GM19025 (cell line): ENCODE measurements at regions not wholly inside any gene's neighbourhood (a gene's known extent, or its start where the extent isn't known, plus 50 kb on each side); places are given as distances from the start of the nearest gene placed in this dataset.
A peak's percentile ranks its signal among the peaks of the same experiment; 100 is the strongest.
"Not testable (repeated sequence)": the region's sequence is repeated elsewhere in the genome, so short reads cannot be mapped to it uniquely, and the experiment has no call there.

Experiments
- ATAC-seq: cut with Tn5 transposase; IDR thresholded peaks from one replicate; pipeline ENCODE4 v1.9.1; 2021; ENCODE audit warnings: mild to moderate bottlenecking, low read depth, moderate library complexity; ENCODE audit not compliant: unreplicated experiment

GRCh38 chr6:165854061-165854862 lies 191.2 kb upstream of the PDE10A start:
- no peak for ATAC-seq

- ATAC-seq: no peak
Measured at GRCh38 chr6:165852676-165853075, 189.6 kb upstream of the PDE10A start.

DNA sequence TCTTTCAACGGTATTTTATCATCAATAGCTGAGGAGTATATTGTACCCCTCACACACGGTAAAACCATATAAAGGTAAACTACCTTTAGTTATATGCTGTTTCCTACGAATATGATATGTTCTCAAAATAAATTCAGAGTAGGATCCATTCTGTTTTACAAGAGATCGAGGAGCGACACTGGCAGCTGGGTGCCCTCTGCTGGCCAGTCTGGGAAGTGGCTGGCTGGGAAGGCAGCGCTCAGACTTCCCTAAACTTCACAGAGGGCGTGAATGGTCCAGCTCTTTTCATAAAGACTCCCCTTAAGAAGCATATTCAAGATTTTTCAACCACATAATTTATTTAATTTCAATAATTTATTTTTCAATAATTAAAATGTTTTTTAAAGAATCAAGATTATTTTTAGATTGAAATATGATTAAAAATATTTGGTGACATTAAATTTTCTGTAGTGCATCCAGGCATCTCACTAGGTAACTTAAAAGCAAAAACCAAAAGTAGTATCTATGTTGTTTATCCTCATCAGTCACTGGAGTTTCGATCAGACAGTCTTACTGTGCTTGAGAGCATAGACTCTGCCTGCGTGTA lies 187.5 kb upstream of the PDE10A start:
- ATAC-seq: peak; percentile 89

GRCh38 chr6:165849534-165850430 lies 186.7 kb upstream of the PDE10A start:
- ATAC-seq: no peak

GRCh38 chr6:165848086-165848426 lies 185.0 kb upstream of the PDE10A start:
- ATAC-seq: no peak

GRCh38 chr6:165847407-165848085 lies 184.5 kb upstream of the PDE10A start:
- no peak for ATAC-seq

- no peak for ATAC-seq
Measured at GRCh38 chr6:165846123-165846966, 183.3 kb upstream of the PDE10A start.

DNA sequence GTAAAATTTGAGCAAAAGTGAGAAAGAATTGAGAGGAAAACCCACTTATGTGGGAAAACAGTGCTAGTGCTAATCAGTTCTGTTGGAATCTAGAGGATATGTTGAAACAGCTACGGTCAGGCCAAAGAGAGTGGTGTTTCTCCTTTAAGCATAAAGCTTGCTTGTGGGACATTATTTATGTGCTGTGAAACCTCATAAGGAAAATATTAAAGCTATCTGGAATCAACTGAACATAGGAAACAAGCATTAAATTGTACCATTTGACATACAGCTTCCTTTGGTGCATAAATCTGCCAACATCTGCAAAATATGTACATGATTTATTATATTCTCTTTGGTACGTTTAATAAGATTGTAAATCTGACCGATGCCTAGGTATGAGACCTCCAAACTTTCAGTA lies 182.5 kb upstream of the PDE10A start:
- no peak for ATAC-seq

DNA sequence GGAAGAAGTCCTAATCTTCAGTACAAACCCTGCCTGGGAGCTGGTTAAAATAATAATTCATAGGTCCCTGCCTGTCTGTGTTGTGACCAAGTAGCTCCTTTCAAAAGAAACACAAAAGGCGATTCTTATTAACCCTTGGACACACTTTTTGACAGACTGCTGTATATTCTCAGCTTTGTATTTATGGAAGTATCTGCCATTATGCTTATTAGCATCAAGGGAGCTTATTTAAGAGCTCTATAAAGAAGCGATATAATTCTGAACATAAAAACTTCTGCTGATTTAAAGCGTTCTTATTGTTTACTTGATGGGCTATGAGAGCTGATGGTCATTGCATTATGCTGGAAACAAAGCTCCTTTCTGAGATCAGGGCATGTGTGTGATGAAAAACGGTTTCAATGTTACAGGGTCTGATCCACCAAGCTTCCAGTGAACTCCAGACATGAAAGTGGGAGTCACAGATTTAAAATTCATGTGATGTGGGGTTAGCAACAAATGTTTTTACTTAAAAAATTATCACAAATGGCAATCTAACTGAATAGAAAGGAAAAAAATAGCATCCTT lies 181.8 kb upstream of the PDE10A start:
- ATAC-seq: no peak

GRCh38 chr6:165844232-165844631 lies 181.2 kb upstream of the PDE10A start:
- no peak for ATAC-seq

DNA sequence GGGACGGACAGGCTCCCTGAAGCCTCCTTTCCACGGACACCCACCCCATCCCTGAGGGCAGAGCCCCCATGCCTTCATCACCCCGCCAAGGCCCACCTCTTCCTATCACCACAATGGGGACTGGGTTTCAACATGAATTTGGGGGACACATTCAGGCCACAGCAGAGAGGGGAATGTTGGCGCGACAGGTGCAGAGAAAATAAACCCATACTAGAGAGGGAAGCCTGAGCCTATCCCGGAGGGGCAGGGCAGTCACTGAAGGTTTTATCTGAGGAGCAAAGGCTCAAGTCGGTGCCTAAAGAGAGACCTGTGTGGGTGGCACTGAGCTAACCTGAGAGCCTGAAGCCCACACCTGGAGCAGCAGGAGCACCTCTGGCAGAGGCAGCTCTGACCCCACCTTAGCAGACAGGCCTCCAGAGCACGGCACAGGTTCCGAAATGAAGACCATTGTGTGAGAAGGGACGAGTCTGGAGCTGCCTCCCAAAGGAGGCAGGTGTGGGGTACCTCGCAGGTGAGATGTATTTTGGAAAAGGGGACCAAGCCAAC lies 180.6 kb upstream of the PDE10A start:
- no peak for ATAC-seq

- no peak for ATAC-seq
Measured at GRCh38 chr6:165843121-165843520, 180.1 kb upstream of the PDE10A start.

GRCh38 chr6:165842281-165842936 lies 179.4 kb upstream of the PDE10A start:
- ATAC-seq: no peak

DNA sequence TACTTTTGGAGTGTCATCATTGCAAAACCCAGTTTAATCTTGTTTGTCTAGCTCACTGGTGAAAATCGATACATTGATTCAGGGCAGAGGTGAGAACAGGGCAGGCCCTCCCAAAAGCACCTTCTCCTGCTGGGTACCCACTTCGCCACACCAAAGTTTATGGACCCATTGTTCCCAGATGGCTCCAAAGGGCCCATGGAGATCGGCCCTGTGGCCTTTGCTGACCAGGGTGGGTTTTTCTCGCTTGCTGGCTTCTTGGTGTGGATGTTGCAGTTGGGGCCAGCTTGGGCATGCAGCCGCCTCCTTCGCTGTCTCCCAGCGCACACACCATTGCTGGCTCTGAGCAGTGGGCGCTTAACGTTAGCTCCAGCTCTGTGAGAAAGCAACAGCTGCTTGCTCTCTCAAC lies 178.1 kb upstream of the PDE10A start:
- ATAC-seq: no peak

- ATAC-seq: no peak
Measured at GRCh38 chr6:165837948-165838745, 175.1 kb upstream of the PDE10A start.

GRCh38 chr6:165836648-165837047 lies 173.6 kb upstream of the PDE10A start:
- ATAC-seq: not testable (repeated sequence)

- no peak for ATAC-seq
Measured at GRCh38 chr6:165835410-165835851, 172.4 kb upstream of the PDE10A start.
